GM23248 (cell line): ENCODE measurements at regions not wholly inside any gene's neighbourhood (a gene's known extent, or its start where the extent isn't known, plus 50 kb on each side); places are given as distances from the start of the nearest gene placed in this dataset.

ENCODE experiments used
- EZH2 ChIP-seq: fragments of 200-600 bp; sonication (generic); IDR thresholded peaks from 2 replicates; pipeline ENCODE4 v1.6.1; 2018; ENCODE audit warnings: antibody characterized with exemption, mild to moderate bottlenecking; ENCODE audit not compliant: insufficient read depth, poor library complexity, severe bottlenecking
- EZH2phosphoT487 ChIP-seq: fragments of 200-600 bp; sonication (generic); IDR thresholded peaks from 2 replicates; pipeline ENCODE4 v1.6.1; 2018; ENCODE audit warnings: antibody characterized with exemption, moderate library complexity, mild to moderate bottlenecking, low read depth; ENCODE audit not compliant: insufficient read depth

- TF ChIP-seq EZH2 (no peak), EZH2phosphoT487 (no peak)
Measured at GRCh38 chr5:4804691-4805360, 335.3 kb upstream of the ADAMTS16 start.
